ENCODE measurements at regions not wholly inside any gene's neighbourhood (a gene's known extent, or its start where the extent isn't known, plus 50 kb on each side); places are given as distances from the start of the nearest gene placed in this dataset.
A peak's percentile ranks its signal among the peaks of the same experiment; 100 is the strongest.

DNA sequence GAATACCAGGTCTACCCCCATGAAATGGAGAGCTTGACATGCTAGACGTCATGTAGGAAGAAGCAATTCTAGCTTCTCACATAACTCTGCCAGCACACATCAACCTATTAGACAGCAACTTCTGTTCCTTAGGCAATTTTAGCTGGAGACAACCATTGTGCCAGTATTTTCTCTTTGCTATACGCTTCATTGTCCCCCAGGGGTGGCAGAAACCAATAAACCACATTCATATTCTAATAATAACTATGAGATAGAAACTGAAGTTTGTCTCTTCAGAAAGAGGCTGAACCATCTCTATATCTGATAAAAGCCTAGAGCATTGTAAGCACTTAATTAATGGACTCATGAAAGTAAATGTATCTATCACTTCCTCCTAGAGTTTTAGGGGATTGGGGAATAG, 278.6 kb downstream of the FOXG1 start:
- Mint-ChIP-seq H3K4me3 (no peak overlapping the region), H3K27me3 (no peaks in the 10 kb centered on the region), H3K4me1 (no peaks in the 10 kb centered on the region), H3K27ac (no peak overlapping the region), H3K9me3 (peaks cover 10 to 22% of the 10 kb centered on the region in 2 donors)
- ATAC-seq, result no peak
- no peak for DNase-seq

DNA sequence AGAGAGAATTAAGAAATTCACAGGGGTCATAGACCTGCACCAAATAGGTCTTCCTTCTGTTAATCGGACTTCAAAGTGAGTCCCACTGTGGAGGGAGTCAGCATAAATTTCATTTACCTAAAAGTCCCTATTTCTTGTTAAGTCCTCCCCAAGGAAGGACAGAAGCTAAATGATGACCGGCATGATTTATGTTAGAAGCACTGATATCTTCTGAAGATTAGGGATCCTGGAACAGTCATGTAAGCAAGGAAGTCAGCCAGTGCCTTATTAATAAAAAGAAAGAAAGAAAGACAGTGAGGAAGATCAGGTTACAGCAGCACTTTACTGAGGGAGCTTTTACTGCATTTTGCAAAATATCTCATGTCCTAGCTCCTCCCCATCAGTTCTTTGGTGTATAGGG, 287.5 kb downstream of the FOXG1 start:
- no peak for ATAC-seq
- Mint-ChIP-seq H3K4me3 (no peak overlapping the region), H3K27ac (no peak overlapping the region)

DNA sequence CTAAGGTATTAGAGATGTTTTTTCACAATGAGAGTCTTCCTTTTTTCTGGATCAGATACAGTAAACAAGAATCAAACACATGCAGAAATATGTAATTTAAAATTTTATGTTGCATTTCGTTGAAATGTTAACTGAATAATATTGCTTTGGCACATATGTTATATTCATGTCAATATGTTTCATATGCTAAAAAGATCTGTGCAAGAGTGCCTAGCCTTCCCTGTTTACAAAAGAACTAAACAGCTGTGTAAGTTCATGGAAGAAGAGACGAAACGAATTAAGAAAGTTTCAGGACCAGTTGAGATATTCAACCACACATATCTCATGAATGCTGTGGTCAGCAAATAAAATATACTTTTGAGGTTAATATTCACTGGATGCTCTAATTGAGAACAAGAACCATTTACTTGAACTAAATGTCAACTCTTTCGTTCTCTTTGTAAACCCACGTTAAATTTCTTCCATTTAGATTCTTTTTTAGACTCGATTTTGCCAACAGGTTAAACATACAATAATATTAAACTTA, 289.5 kb downstream of the FOXG1 start:
- Mint-ChIP-seq H3K4me1 (no peaks in the 10 kb centered on the region), H3K27ac (no peak overlapping the region), H3K4me3 (no peak overlapping the region), H3K9me3 (no peaks in the 10 kb centered on the region), H3K27me3 (no peaks in the 10 kb centered on the region)
- no peak for DNase-seq
- no peak for ATAC-seq

More for the DNA sequence above, 287.5 kb downstream of the FOXG1 start:
- Mint-ChIP-seq H3K27me3 (no peaks in the 10 kb centered on the region), H3K9me3 (peaks cover 0 to 6% of the 10 kb centered on the region in 2 donors), H3K4me1 (no peaks in the 10 kb centered on the region)
- no peak for DNase-seq

DNA sequence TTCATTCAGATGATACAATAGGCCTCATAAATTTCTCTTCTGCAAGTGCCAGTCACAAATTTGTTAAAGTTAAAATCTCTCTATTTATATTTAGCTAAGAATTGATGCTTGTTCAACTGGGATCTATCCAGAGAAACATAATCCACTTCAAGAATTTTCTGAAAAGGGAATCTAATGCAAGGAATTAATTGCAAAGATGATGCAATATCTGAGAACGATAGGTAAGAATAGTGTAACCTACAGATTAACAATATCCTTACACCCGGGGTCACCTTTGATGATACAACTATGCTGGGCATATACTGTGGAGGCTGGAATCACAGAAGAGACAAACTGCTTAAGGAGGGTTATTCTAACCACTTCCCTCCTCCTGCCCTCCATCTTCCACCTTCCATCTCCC, 295.1 kb downstream of the FOXG1 start:
- no peak for ATAC-seq
- DNase-seq, result no peak
- no peaks in the 10 kb centered on the region for H3K27me3 Mint-ChIP-seq
- H3K27ac Mint-ChIP-seq, result peak overlapping the region in 1 of 2 donors; percentile 61
- peaks cover 13 to 19% of the 10 kb centered on the region in 2 donors for H3K9me3 Mint-ChIP-seq
- H3K4me1 Mint-ChIP-seq, result no peaks in the 10 kb centered on the region
- no peak overlapping the region for H3K4me3 Mint-ChIP-seq

DNA sequence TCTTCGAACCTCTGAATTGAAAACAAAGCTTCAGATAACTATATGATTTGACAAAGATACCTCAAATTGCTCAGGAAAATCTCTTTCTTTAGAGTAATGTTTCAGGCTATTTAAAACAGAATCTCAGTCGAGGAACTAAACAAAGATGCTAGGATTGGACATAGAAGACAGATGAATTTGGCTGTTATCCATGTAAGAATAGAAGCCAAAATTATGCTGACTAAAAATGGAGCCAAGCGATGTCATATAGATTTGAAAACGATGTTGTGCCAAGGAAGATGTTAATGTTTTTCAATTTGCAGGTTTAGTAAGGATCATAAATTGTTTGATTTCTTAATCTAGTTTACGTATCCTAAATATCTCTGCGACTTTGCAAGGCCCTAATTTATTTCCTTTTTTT, 295.9 kb downstream of the FOXG1 start:
- H3K9me3 Mint-ChIP-seq, result peaks cover 14 to 22% of the 10 kb centered on the region in 2 donors

DNA sequence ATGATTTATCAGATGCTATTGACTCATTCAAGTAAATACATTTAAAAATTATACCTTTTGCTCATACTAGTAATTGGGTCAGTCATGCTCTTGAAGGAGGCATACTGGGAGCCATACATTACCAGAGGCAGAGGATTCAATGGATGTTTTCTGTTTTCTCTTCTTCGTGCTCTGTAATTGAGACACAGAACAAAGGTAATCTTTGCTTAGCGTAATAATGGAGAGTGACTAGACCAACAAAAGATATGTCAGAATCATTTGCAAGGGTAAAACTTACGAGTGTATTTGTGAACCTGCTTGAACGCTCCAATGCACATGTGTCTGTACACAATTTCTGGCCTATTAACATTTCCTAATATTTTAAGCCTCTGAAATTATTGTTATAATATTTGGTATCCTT, 296.4 kb downstream of the FOXG1 start:
- Mint-ChIP-seq H3K4me1 (no peaks in the 10 kb centered on the region), H3K4me3 (no peak overlapping the region), H3K9me3 (peaks cover 14 to 27% of the 10 kb centered on the region in 2 donors), H3K27me3 (no peaks in the 10 kb centered on the region), H3K27ac (no peak overlapping the region)
- ATAC-seq (no peak), DNase-seq (no peak)

More for the DNA sequence above, 295.9 kb downstream of the FOXG1 start:
- Mint-ChIP-seq H3K4me3 (no peak overlapping the region), H3K27ac (no peak overlapping the region), H3K27me3 (no peaks in the 10 kb centered on the region), H3K4me1 (no peaks in the 10 kb centered on the region)
- ATAC-seq (no peak), DNase-seq (no peak)

DNA sequence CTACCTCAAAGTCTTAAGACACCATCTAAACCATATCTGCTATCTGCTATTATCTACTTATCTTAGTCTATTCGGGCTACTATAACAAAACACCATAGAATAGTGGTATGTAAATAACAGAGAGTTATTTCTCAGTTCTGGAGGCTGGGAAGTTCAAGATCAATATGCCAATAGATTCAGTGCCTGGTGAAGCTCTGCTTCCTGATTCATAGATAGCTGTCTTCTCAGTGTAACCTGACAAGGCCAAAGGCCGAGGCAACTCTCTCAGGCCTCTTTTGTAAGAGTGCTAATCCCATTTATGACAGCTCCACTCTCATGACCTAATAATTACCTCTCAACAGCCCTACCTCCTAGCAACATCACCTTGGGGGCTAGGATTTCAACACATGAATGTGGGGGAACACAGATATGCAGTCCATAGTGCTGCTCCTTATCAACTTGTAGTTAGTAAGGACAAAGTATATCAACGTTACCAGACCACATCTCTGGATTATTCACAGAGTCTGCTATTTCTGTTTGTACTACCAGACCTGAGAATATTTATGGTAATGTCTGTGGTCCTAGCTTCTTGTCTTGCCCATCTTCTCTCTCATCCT, 297.8 kb downstream of the FOXG1 start:
- Mint-ChIP-seq H3K9me3 (peaks cover 19 to 29% of the 10 kb centered on the region in 2 donors), H3K4me3 (no peak overlapping the region)

DNA sequence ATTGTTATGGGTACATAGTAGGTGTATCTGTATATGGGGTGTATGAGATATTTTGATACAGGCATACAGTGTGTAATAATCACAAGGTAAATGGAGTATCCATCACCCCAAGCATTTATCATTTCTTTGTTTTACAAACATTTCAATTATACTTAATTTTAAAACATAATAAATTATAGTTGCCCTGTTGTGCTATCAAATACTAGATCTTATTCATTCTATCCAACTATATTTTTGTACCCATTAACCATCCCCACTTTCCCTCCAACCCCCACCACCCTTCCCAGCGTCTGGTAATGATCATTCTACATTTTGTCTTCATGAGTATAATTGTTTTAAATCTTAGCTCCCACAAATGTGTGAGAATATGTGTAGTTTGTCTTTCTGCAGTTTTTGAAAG, 302.6 kb downstream of the FOXG1 start:
- no peaks in the 10 kb centered on the region for H3K4me1 Mint-ChIP-seq
- peak overlapping the region in 1 of 2 donors; percentile 44 for H3K27ac Mint-ChIP-seq
- no peaks in the 10 kb centered on the region for H3K27me3 Mint-ChIP-seq
- H3K9me3 Mint-ChIP-seq, result peaks cover 31 to 33% of the 10 kb centered on the region in 2 donors
- ATAC-seq (no peak), DNase-seq (no peak)
- H3K4me3 Mint-ChIP-seq, result no peak overlapping the region

More for the DNA sequence above, 297.8 kb downstream of the FOXG1 start:
- no peak for DNase-seq
- Mint-ChIP-seq H3K27me3 (no peaks in the 10 kb centered on the region), H3K4me1 (no peaks in the 10 kb centered on the region), H3K27ac (no peak overlapping the region)
- no peak for ATAC-seq

DNA sequence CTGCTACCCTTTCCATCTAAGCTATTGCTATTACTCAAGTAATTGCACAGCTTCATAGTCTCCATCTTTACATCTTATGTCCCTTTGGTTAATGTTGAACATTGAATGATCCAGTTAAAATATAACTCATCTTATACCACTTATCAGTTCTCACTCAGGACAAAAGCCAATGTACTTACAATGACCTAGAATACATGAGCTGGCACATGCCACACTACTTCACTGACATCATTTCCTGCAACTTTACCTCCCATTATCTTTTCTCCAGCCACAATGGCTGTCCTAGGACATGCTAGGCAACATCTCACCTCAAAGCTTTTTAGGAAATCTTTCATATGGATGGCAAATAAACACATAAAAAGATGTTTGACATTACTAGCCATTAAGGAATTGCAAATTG, 309.2 kb downstream of the FOXG1 start:
- DNase-seq, result no peak
- Mint-ChIP-seq H3K27ac (no peak overlapping the region), H3K4me1 (no peaks in the 10 kb centered on the region)

DNA sequence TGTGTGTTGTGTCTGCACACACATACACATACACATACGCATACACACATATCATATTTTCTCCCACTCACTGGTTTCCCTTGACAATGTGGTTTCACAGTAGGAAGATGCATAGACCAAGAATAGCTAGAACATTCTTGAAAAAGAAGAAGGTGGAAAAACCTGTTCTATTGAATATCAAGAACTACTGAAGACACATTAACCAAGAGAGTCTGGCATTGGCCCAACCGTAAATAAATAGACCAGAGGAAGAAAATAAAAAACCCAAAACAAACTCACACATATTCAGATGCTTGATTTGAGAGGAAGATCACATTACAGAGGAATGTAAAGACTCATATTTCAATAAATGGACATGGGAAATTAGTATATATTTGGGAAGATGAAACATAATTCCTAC, 311.3 kb downstream of the FOXG1 start:
- Mint-ChIP-seq H3K9me3 (peaks cover 17 to 44% of the 10 kb centered on the region in 2 donors), H3K27ac (no peak overlapping the region), H3K4me3 (no peak overlapping the region), H3K4me1 (no peaks in the 10 kb centered on the region), H3K27me3 (no peaks in the 10 kb centered on the region)
- no peak for DNase-seq
- ATAC-seq, result no peak

More for the DNA sequence above, 309.2 kb downstream of the FOXG1 start:
- Mint-ChIP-seq H3K4me3 (no peak overlapping the region), H3K27me3 (no peaks in the 10 kb centered on the region), H3K9me3 (peaks cover 17 to 45% of the 10 kb centered on the region in 2 donors)
- no peak for ATAC-seq

DNA sequence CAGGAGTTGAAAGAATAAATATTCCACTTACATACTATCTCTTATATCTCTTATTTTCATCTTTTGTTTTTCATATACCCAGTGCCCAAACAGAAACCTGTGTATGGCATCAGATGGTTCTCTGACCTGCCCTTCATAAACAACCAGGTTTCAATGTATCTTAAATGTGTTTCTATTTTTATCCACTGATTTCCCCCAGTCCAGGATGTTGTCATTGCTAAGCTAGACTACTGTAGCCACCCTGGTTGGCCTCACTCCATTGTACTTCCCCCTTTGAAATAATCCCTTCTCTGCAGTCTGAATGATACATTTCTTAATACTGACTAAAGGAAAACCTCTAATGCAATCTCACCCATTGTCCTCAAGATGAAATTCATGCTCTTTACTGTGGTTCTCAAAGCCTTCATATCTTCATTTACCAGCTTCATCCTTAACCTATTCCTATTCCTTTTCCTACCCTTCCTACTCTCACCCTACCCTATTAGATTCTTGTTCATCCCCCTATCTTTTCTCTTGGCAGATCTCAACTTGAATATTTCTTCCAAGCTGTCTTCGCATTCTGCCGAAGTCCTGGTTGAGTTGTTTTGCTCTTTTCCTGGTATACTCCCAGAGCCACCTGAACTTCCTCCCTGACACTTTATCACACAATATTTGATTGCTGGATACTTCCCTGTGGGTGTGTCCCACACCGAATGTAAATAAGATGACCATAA, 312.4 kb downstream of the FOXG1 start:
- Mint-ChIP-seq H3K27ac (no peak overlapping the region), H3K4me3 (no peak overlapping the region), H3K4me1 (no peaks in the 10 kb centered on the region), H3K27me3 (no peaks in the 10 kb centered on the region), H3K9me3 (peaks cover 18 to 38% of the 10 kb centered on the region in 2 donors)
- no peak for ATAC-seq
- DNase-seq, result no peak

DNA sequence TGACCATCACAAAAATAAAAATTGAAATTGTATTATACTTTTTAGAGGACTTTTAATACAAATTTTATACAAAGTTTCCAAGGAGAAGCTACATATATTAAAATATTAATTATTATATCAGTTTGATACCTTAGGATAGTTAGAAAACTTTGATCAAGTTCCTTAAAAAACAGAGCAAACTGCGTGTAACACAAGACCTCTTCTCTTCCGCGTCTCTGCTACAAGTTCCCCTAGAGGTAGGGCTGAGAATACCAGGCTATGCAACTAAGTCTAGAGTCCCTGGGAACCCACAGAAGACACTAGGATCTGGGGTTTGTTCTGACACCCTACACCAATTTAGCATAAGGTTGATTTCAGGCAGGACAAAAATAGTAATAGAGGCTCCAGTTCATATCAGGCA, 319.0 kb downstream of the FOXG1 start:
- no peaks in the 10 kb centered on the region for H3K27me3 Mint-ChIP-seq
- DNase-seq (no peak), ATAC-seq (no peak)
- no peaks in the 10 kb centered on the region for H3K4me1 Mint-ChIP-seq
- peaks cover 21 to 26% of the 10 kb centered on the region in 2 donors for H3K9me3 Mint-ChIP-seq
- H3K4me3 Mint-ChIP-seq, result no peak overlapping the region
- H3K27ac Mint-ChIP-seq, result no peak overlapping the region

DNA sequence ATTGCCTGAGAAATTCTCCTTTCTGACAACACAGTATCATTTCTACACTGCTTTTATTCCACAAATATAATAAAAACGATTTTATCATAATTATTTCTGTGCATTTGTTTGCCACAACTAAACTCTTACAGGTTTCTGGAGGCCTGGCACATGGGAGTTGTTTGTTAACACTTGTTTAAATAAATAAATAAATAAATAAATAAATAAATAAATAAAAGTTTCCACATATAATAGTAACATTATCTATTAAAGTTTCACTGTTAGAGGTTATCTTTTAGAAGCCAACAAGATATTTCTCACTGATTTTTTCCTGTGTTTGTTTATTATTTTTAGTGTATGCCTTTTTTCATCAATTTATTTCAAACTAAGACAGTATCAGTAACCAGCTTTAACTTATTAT, 323.3 kb downstream of the FOXG1 start:
- no peak overlapping the region for H3K4me3 Mint-ChIP-seq
- H3K4me1 Mint-ChIP-seq, result no peaks in the 10 kb centered on the region
- ATAC-seq, result no peak
- DNase-seq, result no peak
- no peak overlapping the region for H3K27ac Mint-ChIP-seq
- peaks cover 21 to 28% of the 10 kb centered on the region in 2 donors for H3K9me3 Mint-ChIP-seq
- no peaks in the 10 kb centered on the region for H3K27me3 Mint-ChIP-seq

DNA sequence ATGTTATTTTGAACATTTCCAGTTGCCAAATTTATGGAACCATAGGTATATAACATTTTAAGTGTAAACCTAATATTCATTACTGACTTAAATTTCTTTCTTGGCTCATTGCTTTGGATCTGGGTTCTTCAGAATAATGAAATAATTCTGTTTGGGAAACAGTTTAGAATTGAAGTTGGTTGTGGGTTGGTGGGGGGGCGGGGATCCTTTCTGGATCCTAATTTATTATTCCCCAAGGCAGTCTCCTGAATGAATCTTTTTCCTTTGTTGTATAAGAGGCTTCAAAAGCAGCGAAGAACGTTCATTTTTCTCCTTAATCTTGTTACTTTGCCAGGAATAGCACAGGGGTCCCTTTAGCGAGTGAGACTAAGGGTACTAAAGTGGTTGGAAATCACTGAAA, 325.5 kb downstream of the FOXG1 start:
- no peak for DNase-seq
- H3K27ac Mint-ChIP-seq, result no peak overlapping the region
- no peaks in the 10 kb centered on the region for H3K27me3 Mint-ChIP-seq
- peaks cover 22 to 31% of the 10 kb centered on the region in 2 donors for H3K9me3 Mint-ChIP-seq
- H3K4me1 Mint-ChIP-seq, result no peaks in the 10 kb centered on the region
- ATAC-seq, result no peak
- H3K4me3 Mint-ChIP-seq, result no peak overlapping the region

DNA sequence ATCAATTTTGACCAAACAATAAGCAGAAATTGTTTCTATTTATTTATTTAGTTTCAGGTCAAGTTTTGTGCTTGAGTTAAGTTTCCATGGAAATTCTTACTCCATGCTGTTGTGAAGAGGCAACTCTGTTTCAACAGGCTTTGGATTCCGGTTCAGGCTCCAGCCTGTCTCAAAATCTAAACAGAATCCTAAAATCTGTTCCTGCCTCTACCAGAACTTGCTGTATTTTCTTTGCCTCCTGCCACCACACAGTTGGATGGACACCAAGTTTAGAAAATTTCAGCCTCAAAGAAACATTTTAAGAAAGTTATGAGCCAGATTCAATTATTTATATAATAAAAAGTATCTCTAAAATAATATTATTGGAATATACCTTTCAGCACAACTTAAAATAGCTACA, 330.9 kb downstream of the FOXG1 start:
- Mint-ChIP-seq H3K27me3 (no peaks in the 10 kb centered on the region), H3K27ac (no peak overlapping the region), H3K9me3 (peaks cover 10 to 23% of the 10 kb centered on the region in 2 donors), H3K4me3 (no peak overlapping the region), H3K4me1 (no peaks in the 10 kb centered on the region)
- DNase-seq (no peak), ATAC-seq (no peak)

DNA sequence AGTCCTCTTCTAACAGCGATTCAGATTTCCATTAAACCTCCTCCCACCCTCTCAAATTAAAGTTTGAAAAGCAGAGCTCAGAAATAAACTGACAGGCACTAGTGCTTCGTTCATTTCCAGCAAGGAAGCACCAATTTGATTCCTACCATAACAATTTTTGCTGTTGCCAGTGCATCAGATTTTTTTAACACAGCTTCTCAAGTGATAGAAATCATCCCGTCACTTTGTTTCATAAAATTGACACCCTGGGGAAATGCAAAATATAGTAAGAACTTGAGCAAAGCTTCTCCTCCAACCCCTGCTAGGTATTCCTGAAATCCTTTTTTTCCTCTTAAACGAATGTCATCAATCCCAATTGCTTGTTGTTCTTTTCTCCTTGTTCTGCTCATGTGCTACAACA, 332.1 kb downstream of the FOXG1 start:
- no peaks in the 10 kb centered on the region for H3K27me3 Mint-ChIP-seq

More for the DNA sequence above, 332.1 kb downstream of the FOXG1 start:
- no peaks in the 10 kb centered on the region for H3K4me1 Mint-ChIP-seq
- ATAC-seq (no peak), DNase-seq (no peak)
- H3K27ac Mint-ChIP-seq, result no peak overlapping the region
- no peak overlapping the region for H3K4me3 Mint-ChIP-seq
- peaks cover 10 to 23% of the 10 kb centered on the region in 2 donors for H3K9me3 Mint-ChIP-seq

Measured in stimulated activated naive CD8-positive, alpha-beta T cell treated with anti-CD3 and anti-CD28 coated beads, Interleukin-15, amount 100 ng/mL, for 72 hours (primary cell).